Stimulated activated CD8-positive, alpha-beta memory T cell treated with anti-CD3 and anti-CD28 coated beads, Interleukin-4, amount 100 ng/mL, for 48 hours (primary cell): ENCODE measurements at regions not wholly inside any gene's neighbourhood (a gene's known extent, or its start where the extent isn't known, plus 50 kb on each side); places are given as distances from the start of the nearest gene placed in this dataset.
"Not testable (repeated sequence)": the region's sequence is repeated elsewhere in the genome, so short reads cannot be mapped to it uniquely, and the experiment has no call there.

ENCODE experiments used
- DNase-seq: peaks from one replicate; pipeline ENCODE4 v3.0.0-alpha.2; 2020

- no peak for DNase-seq
These were observed 341.1 kb downstream of the PDCD6IP start for GRCh38 chr3:34139566-34139965.

DNA sequence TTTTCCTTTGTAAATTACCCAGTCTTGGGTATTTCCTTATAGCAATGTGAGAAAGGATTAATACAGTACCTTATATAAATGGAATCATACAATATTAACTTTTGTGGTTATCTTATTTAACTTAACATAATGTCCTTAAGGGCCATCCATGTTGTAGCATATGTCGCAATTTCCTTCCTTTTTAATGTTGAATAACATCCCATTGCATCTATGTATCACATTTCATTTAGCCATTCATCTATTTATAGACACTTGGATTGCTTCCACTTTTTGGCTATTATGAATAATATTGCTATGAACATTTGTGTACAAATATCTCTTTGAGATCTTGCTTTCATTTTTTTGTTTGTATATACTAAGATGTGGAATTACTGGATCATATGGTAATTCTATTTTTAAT, 342.2 kb downstream of the PDCD6IP start:
- DNase-seq = no peak

DNA sequence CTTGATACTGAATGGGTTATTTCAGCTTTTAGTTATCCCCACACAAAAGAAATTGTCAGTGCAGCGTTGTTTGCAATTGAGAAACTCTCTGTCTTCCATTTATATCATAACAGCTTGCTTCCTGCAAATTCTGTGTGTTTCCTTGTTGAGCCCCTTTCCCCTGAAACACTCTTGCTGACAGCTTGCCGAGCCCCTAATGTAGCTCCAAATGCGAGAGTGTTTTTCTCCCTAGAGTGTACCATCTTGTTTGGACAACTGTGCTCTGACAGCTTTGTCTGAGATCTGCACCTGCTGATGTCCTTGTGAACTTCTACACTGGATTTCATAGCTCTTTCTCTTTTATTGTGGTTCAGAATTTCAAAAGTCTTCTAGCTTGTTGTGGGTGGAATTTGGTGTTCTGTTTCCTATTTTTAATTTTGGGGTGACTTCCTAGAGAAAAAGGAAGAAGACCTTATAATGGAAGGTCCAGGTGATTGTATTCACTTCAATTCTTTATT, 343.5 kb downstream of the PDCD6IP start:
- no peak for DNase-seq

DNA sequence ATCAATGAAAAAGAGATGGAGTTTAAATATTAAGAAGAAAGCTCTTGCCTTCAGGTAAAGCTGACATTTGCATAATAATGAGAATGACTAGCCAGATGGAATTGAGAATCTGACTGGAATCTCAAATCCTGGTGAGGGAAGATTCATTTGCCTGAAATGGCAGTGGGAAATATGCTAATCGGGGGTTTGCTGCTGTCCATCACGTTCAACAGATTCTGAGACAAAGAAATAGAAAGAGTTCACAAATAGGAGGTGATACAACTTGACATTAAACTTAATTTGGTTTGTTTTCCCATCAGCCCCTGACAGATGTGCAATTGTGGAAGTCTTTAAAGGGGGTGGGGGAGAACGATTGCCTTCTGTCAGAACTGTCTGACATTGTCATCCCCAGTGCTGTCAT, 347.4 kb downstream of the PDCD6IP start:
- DNase-seq = no peak

DNA sequence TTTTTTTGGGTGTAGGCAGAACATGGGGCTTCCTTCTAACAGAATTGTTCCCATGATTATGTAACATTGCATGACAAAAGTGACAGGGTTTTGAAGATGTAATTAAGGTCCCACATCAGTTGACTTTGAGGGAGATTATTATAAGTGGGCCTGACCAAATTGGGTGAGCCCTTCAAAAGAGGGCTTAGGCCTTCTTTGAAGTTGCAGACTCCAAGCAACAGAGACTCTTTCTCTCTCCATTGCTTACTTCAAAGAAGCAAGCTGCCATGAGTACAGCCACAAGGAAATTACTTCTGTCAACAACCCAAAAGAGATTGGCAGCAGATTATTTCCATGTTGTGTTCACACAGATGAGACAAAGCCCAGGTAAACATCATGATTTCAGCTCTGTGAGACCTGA, 348.2 kb downstream of the PDCD6IP start:
- DNase-seq = no peak

DNA sequence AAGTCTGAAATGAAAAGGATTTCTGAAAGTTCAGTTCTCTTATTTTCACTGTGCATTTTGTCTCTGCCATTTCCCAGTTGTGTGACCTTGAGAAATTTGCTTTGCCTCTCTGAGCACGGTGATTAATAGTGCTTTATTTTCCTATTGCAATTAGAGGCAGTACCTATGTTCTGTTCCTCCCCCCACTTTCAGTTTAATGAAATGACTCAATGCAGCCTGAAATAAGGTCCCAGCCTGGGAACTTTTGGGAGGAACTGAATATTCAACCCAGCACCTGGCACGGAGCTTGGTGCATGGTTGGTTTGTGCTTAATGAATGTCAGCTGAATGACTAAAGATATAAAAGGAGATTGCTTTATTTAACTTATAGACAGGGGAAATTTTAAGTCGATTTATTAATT, 352.6 kb downstream of the PDCD6IP start:
- DNase-seq = no peak

- DNase-seq = no peak
These were observed 354.2 kb downstream of the PDCD6IP start for GRCh38 chr3:34152656-34153055.

DNA sequence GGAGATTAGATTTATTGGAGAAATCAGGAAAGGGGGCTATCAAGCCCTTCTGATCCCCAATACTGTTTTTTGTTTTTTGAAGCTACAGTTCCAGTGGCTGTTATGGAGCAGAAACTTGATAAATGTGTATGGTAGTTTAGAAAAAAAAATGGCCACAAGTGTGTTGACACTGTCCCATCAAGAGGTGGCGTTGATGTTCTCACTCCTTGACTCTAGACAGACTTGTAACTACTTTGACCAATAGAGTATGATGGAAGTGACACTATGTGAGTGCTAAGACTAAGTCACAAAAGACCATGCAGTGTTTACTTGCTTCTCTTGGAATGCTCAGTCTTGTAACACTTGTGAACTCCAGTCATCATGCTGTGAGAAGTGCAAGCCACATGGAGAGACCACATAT, 356.7 kb downstream of the PDCD6IP start:
- DNase-seq = no peak

GRCh38 chr3:34155666-34156065, 357.2 kb downstream of the PDCD6IP start:
- no peak for DNase-seq

GRCh38 chr3:34157491-34157890, 359.1 kb downstream of the PDCD6IP start:
- DNase-seq = no peak

DNA sequence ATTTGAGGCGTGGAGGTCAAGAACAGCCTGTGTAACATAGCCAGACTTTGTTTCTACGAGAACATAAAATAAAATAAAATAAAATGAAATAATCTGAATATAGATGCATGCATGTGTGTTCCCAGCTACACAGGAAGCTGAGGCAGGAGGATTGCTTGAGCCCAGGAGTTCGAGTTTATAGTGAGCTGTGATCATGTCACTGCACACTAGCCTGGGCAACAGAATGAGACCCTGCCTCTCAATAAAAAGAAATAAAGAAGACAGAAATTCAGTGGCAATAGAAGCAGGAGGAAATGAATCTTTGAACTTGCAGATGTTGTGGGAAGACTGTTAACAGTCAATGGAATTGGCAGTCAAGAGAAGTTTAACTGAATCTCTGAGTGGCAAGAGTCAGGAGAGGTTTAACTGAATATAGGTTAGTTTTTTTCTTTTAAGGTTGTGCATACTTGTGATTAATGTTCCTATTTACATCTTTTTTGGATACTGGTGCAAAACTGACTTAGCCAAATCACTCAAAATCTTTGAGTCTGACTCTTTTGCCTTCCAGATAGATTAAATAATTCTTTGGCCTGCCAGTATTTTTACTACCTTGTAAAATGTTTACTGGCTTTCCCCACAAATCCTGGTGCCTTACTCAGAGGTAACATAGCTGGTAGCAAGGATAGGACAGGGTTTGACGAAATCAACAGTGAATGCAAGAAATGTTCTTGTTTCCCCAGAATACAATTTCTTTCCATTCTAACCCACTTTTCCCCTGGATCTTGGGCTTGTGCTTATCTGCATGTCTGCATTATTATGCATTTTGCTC, 361.4 kb downstream of the PDCD6IP start:
- no peak for DNase-seq

- not testable (repeated sequence) for DNase-seq
These were observed 371.2 kb downstream of the PDCD6IP start for GRCh38 chr3:34169636-34170035.

DNA sequence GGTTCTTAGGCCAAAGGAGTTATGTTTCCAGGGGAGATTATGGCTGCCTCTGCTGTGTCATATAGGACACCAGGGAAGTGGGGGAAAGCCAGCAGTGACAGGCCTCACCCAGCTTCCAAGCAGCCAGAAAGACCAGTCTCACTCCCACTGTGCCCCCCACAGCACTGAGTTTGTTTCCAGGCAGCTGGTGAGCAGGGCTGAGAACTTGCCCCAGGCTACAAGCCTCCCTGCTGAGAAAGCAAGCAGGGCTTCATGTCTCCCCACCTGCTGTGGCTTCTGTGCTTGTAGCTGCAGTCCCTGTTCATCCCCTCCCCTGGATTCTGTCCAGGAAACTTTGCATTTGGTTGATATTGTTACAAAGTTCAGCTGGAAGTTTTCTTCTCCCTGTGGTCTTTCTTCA, 376.3 kb downstream of the PDCD6IP start:
- no peak for DNase-seq

DNA sequence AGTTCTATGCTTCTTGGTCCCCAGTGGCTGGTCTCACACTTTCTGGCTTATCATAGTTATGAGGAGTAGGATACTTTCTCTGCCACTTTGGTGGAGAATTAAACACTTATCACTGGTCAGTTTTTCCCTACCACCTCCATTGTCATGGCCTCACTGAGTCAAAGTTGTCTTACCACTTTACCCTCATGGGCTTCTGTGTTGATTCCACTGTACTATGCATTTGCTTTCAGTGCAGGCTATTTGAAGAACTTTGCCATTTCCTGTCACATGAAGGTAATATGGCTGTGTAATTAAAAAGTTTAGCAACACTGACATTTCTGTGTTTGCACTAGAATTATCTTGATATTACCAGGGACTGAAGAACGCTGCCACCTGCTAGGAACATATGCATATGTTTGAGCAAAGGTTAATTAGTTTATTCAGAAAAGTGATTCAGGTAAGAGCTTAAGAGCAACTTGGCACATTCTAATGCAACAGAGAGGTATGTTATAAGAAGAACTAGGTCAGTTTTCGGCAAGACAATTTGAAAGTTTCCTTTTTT, 377.3 kb downstream of the PDCD6IP start:
- DNase-seq = no peak

- no peak for DNase-seq
These were observed 378.3 kb downstream of the PDCD6IP start for GRCh38 chr3:34176723-34177122.

DNA sequence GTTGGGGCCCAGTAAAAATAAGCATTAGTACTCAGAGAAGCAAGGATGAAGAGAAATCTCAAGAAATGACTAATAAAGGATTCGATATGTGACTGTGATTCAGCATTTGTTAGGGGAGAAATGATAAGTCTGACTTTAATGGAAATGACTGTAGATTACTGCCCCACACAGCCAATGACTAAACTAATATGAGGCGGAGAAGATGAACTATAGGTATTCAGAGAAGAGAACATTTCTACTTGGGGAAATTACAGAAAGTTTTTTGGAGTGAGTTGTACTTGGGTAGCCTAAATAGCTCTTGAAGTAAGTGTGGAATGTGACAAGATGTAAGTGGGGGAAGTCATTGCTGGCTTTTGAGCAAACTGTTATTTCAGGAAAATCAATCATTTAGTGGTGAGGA, 380.0 kb downstream of the PDCD6IP start:
- DNase-seq = no peak

DNA sequence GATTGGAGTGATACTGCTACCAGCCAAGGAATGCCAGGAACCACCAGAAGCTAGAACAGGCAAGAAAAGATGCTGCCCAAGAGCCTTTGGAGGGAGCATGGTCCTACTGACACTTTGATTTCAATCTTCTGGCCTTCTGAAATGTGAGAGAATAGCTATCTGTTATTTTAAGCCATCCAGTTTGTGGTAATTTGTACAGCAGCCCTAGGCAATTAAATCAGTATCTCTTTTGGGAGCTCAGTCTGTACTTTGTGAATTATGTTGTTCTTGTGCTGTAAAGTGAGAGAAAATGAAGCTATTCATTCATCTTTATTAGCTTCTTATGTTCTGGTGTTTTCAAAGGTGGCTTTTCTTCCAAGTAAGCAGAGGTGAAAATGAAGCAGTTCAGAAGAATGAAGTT, 381.3 kb downstream of the PDCD6IP start:
- DNase-seq = no peak

DNA sequence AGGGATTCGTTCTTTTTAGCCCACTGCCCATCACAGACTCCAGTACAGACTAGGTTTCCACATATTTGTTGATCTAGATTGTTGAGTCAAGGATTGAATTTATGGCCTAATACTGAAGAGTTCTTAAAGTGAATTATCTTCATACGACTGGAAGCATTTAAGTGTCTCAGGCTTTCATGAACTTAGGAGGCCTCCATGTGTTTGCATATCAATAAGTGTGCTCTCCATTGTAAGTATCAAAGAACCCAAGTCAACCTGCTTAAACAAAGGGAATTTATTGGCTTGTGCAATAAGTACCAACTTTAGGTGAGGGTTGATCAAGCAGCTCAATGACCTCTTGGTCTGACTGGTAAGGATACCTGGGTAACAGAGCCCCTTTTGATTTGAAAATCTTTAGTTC, 382.1 kb downstream of the PDCD6IP start:
- DNase-seq = no peak

DNA sequence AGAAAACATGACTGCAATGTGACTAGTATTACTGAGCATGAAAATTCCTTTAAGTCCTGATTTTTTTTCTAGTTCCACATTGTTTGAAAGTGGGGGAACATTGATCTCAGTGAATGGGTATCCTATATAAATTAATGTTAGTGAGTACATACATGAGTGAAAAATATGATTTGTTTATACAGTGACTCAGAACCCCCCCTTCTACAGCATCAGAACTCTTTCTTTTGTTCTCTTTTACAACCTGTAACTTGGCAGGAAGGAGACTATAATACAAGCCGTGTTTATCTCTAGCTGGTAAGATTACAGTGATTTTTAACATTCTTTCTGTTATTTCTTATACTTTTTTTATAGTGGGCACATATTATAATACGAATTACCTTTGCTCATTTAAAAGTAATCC, 384.7 kb downstream of the PDCD6IP start:
- no peak for DNase-seq

GRCh38 chr3:34183611-34184340, 385.3 kb downstream of the PDCD6IP start:
- DNase-seq = no peak

DNA sequence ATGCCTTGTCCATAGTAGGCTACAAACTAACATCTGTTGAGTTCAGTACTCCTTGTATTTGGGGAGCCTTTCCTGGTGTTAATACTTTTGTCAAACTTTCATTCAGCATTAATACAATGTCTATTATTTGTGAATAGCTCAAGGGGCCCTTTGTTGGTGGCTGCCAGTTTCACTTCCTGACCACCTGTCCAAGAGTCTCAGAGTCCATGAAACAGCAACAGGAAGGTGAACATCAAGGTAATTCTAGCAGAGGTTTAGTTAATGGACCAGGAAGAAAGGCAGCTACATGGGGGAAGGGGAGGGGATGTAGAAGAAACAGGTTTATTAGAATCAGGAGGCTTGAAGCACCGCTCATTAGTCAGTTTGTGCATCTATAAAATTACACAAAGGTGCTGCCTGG, 386.9 kb downstream of the PDCD6IP start:
- no peak for DNase-seq

- no peak for DNase-seq
These were observed 390.7 kb downstream of the PDCD6IP start for GRCh38 chr3:34189133-34189532.

- DNase-seq = no peak
These were observed 398.5 kb downstream of the PDCD6IP start for GRCh38 chr3:34196914-34197313.

- DNase-seq = no peak
These were observed 399.9 kb downstream of the PDCD6IP start for GRCh38 chr3:34198309-34198708.
